Stimulated activated CD4-positive, alpha-beta T cell treated with anti-CD3 and anti-CD28 coated beads, TNF-alpha, amount 100 ng/mL, for 4 hours (primary cell): ENCODE measurements at regions not wholly inside any gene's neighbourhood (a gene's known extent, or its start where the extent isn't known, plus 50 kb on each side); places are given as distances from the start of the nearest gene placed in this dataset.
"Not testable (repeated sequence)": the region's sequence is repeated elsewhere in the genome, so short reads cannot be mapped to it uniquely, and the experiment has no call there.

Experiments
- DNase-seq, 3 experiments: peaks; one replicate each; pipeline ENCODE4 v3.0.0-alpha.2; 2020; ENCODE audit warnings: low read depth in 3 of 3

DNA sequence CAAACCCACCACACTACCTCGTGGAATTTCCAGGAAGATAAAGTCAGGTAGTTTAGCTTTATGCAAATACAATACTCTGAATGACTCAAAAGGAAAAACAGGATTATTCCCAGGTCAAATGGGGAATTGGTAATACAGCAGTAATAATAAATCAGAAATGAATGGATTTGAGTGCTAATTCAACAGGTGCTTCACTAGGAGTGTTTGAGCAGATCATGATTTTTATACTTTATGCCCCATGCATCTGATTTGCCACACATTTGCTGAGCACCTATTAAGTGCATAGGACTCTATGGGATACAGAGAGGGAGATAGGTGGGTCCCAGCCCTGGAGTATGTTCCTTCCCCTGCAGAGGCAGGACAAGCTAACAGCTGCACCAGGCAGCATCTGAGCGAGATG, 381.4 kb upstream of the PODXL start:
- DNase-seq = no peak

DNA sequence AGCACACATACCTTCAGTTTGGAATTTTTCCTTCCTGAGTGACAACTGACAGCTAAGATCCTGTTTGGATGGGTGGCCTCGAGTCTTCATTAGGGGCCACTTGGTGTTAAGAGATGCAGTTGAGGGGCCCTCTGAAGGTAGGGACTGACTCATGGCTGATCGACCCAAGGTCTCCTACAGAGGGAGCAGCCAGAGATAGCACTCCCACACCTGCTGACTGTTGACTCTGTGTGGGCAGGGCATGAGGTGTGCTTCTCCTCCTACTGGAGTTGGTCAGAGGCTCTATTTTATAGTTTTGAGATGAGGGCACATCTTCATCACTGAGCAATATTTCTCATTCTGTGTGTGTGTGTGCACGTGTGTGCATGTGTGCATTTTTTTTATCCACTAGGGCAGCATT, 378.8 kb upstream of the PODXL start:
- no peak for DNase-seq

DNA sequence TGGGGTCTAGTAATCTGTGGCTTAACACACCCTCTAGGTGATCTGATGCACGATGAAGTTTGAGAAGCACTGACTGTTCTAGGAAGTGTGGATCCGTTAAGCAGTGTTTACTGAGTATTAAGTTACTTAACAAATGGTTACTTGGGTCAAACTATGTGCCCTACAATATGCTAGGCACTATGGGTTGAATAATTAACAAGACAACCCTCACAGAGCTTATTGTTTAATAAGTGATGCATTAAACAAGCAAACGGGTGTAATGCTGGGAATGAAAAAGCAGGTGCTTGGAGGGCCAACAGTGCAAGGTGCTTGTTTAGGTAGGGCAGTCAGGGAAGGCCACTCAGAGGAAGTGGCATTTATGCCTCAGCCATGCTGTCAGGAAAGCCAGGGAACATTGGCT, 378.0 kb upstream of the PODXL start:
- DNase-seq = no peak

DNA sequence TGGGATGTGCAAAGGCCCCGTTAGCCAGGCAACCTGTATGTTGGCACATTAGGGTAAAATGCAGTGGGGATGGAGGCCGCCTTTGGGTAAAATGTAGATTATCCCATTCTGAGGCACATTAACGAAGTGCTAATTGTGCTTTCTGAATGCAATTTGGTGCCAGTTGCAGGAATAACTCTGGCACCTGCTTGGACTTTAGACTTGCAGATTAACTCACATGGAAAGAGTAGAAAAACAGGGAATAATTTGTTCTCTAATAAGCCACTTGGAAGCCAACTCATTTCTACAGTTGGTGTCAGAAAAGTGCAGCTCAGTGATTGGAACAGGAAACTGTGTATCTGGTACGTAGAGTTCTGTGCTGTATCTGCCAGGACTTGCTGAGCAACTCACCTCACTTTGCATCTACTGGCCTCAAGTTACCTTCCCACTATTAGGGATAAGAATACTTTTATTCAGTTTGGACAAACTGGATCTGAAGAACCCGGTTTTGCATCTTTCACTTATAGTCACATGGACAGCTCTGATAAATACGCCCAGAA, 377.4 kb upstream of the PODXL start:
- DNase-seq = no peak

DNA sequence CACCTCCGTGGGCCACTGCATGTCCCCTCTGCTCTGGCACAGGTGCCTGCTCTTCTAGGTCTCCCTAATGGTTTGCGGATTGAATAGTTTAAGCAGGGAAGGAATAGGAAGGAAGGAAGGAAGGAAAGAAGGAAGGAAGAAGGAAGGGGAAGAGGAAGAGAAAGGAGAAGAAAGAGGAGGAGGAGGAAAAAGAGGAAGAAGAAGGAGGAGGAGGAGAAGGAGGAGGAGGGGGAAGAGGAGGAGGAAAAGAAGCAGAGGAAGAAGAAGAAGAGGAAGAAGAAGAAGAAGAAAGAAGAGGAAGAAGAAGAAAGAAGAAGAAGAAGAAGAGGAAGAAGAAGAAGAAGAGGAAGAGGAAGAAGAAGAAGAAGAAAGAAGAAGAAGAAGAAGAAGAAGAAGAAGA, 376.8 kb upstream of the PODXL start:
- not testable (repeated sequence) for DNase-seq

DNA sequence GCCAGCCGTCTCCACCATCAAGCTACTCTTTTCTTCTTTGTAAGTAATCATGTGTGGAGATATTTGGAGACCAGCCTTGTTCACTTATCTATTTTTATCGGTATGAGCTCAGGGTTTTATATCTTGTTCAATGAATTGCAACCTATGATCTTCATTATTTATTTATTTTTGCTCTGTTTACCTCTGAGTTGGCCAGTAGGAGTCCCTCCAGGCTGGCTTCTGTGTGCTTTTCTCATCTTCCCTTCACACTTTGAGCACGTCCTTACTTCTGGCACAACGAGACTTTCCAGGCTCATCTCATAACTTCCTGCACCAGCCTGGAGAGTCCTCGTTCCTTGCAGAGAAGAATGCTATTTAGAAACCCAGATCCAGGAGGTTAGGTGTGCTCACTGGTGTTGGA, 375.8 kb upstream of the PODXL start:
- no peak for DNase-seq

DNA sequence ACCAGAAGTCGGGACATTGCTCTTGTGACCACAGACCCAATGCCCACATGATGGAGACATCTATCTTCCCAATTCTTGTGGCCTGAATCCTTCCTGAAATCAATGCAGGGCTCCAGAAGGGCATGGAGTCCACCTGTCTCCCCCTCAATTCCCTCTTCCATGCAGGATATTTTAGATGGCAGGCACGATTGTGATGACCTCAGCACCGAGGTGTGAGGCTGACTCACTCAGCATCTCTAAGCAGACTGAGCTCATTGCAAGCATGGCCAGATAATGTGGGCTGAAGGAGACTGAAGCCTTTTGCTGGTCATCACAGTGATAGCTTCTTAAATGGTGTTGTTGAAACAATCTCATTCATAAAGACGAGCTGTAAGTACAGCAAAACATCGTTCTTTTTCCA, 374.9 kb upstream of the PODXL start:
- no peak for DNase-seq

DNA sequence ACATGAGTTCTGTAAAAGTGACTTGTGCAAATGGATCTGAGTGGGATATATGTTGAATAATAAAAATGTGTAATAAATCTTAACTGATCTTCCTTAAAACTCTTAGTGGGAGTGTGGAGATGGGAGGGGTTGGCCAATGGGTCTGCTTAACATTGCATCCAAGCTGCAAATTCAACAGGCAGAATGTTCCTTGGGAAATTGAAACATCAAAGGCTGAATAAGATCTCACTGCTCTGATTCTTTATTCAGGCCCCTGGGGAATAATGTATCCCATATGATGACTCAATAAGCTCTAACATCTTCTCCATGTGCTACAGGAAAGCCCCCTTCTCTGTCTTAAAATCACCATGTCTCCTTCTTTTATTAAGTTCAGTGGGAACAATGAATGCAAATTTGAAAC, 373.2 kb upstream of the PODXL start:
- DNase-seq = no peak

DNA sequence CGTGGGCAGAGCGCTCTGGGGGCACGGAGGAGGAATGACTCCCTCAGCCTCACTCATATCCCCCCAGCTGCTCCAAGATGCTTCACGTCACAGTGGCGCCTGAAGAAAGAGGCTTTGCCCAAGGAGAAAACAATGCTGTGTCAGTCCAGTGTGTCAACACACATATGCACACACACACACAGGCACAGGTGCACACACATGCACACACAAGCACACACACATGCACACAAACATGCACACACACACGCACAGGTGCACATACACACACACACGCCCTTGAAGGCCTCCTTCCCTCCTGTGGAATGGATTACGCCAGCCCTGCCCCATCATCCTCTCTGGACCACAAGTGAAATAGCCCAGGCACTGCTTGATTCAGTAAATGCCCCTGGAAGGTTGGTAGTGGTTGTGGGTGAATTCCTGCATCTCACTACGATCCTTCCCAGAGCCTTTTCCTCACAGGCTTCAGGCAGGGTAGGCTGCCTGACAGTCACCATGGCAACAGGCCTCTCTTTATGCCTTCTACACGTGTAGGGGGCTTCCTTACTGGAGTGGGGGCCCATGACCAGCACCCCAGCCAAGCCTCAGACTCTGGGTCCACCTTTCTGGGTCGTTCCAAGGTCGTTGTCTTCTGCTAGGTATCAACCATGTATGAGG, 371.5 kb upstream of the PODXL start:
- DNase-seq = no peak

DNA sequence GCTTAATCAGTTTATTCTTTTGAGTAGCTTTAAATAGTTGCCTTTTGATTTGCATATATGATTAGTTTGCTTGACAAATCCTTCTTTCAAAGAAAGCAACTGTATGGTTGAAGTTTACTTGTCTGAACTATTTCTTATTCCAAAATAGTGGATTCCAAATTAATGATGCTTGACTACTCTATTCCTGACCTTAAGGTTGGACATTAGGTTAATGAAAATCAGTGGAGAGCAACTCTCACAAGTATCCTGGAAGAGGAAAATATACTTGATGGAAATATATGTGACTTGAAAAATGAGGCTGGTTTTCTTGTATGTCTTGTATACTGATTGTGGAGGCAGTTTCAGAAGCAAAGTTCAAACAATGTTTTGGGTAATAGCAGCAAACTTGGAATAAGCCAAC, 369.2 kb upstream of the PODXL start:
- DNase-seq = no peak

DNA sequence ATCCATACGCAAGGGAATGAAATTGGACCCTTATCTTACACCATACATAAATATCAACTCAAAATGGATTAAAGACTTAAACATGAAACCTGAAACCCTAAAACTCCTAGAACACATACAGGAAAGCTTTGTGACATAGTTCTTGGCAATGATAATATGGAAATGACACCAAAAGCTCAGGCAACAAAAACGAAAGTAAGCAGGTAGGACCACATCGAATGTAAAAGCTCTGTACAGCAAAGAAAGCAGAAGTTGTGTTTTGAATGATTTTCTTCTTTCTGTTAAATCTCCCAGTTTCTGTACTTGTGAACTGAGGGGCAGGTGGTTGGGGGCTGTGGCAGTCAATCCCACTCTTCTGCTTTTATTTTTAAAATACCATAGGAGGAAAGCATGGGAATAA, 368.4 kb upstream of the PODXL start:
- no peak for DNase-seq

DNA sequence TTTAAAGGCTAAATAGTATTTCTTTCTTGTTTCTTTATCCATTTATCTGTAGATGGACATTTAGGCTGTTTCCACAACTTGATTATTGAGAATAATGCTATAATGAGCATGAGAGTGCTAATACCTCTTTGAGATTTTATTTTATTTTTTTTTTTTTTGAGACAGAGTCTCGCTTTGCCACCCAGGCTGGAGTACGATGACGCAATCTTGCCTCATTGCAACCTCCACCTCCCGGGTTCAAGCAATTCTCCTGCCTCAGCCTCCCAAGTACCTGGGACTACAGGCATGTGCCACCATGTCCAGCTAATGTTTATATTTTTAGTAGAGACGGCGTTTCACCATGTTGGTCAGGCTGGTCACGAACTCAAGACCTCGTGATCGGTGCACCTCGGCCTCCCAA, 366.5 kb upstream of the PODXL start:
- not testable (repeated sequence) for DNase-seq

DNA sequence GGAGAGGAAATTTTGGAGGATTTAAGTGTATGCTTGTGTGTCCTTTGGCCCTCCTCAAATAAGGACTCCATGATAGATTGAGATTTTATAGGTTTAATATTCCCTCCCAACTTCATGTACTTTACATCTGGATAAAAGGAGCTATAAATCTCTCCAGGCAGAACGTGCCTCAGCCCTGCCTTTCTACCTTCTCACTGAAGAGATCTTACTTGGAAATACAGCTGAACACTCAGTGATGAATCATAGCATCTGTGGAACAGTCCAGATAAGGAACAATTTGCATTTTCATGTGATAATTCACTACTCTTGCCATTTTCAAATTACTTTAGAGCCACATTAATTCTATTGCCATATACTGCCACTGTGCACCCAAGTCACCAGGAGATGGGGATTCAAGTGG, 364.6 kb upstream of the PODXL start:
- DNase-seq = no peak

DNA sequence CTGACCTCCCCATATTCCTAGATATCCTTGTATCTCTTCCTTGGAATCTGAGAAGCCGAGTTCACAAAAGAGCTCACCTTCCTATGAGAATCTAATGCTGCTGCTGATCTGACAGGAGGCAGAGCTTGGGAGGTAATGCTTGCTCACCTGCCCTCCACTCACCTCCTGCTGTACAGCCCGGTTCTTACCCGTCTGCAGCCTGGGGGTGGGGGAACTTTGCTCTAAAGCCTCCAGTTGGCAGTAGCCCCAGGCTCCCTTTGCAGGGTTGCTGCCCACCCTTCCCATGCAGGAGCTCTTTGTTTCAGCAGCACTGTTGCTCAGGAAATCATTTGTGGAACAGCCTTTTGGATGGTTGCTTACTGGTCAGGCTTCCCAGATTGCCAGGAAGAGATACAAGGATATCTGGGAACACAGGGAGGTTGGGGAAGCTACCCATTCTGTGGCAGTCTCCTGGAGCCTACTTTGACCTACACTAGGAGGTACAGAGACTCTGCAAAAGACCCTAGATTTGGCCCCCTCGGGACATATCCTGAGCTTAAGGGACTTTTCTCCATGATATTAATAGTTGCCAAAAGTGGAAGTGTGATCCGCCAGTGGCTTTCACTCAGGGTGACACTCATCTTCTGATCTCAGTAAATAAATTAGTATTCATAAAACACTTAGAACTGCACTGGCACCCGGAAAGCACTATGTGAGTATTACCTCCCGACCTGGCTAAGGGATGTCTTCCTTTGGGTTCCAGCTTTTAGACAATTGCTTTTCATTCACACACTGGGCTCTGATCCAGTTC, 363.7 kb upstream of the PODXL start:
- no peak for DNase-seq

DNA sequence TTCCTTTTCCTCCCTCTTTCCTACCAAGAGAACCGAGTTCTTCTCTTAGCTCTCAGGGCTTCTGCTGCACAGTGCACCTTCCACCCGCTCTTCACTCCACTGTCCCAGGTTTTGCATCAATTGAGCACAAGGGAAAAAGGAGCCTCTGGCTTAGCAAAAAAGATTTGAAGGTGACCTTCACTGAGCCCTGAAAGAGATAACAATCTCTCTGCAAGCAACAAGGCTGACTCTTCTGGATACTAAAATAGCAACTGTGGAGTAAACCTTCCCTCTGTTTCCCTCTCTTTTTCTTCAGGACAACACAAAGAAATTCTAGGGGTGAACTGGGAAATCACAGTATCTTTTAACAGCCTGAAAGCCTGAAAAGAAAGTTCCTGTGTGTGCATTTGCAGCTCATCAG, 354.7 kb upstream of the PODXL start:
- DNase-seq = no peak

DNA sequence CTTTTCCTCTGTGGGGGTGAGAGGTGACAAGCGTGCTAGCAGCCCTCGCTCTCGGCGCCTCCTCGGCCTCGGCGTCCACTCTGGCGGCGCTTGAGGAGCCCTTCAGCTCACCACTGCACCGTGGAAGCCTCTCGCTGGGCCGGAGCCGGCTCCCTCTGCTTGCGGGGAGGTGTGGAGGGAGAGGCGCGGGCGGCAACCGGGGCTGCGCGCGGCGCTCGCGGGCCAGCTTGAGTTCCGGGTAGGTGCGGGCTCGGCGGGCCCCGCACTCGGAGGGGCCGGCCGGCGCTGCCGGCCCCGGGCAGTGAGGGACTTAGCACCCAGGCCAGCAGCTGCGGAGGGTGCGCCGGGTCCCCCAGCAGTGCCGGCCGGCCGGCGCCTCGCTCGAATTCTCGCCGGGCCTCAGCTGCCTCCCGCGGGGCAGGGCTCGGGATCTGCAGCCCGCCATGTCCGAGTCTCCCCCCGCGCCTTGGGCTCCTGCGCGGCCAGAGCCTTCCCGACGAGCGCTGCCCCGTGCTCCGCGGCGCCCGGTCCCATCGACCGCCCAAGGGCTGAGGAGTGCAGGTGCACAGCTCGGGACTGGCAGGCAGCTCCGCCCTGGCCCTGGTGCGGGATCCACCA, 352.8 kb upstream of the PODXL start:
- DNase-seq = no peak

DNA sequence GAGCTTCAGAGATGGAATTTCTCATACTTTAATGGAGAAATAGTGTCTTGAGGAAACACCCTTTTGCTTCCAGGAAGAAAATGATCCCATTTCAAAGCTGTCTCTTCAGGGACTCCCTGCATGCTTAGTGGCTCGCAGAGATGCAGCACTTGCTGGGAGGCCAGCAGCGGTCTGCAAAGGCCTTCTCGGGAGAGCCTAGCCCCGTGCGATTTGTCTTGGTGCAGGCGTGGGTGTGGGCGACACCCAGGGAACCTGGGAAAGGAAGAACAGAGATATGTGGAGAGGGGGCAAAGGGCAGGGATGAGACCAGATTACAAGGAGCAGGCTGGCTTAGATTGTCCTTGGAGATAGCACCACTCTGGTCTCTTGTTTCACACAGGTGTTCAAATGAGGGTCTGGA, 352.3 kb upstream of the PODXL start:
- no peak for DNase-seq

DNA sequence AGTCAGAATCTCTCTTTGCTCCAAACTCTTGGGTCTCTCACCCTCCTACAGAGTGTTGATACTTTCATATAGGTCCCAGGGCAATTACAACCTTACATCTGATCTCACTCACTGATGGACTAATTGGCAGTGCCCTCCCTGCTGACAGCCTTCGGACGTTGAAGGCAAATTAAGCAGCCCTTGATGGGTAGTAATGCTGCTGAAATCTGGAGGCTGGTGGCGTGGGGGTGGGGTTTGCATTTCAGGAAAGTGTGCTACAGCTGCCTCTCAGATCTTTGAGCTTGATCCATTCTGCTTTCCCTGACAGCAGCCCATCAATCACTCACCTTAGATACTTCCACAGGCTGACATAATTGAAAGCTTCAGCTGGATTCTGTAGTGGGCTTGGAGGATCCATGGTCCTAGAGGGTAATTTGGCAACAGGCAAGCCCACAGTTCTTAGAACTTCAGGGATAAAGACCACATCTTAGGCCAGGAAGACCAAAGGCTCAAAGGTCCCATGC, 349.1 kb upstream of the PODXL start:
- no peak for DNase-seq

DNA sequence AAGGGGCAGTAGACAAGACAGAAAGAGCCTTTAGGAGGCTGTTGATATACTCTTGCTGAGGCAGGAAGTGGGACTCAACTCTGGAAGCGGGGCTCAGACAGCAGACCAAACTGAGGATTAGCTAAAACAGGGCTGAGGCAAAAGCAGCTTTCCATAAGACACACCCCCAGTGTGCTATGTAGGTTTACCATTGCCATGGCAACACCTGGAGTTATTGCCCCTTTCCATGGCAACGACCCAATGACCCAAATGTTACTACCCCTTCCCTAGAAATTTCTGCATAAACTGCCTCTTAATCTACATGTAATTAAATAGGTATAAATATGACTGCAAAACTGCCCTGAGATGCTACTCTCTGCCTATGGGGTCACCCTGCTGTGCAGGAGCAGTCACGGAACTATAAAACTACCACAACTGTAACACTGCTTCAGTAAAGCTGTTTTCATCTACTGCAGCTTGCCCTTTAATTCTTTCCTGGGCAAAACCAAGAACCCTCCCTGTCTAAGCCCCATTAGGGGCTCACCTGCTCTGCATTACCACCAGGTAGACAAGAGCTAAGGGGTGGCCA, 348.4 kb upstream of the PODXL start:
- DNase-seq = no peak

DNA sequence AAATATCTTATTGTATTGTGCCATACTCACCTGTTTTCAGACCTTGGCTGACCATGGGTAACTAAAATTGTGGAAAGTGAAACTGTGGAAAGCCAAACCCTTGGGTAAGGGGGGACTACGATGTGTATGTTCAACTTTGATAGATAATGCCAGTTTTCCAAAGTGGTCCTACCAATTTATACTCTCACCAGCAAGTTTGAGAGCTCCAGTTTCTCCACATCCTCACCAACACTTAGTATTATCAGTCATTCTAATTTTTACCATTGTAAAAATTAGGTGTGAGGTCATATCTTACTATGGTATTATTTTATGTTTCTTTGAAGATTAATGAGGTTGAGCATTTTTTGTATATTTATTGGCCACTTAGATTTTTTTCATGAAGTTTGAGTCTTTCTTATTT, 346.9 kb upstream of the PODXL start:
- DNase-seq = no peak

DNA sequence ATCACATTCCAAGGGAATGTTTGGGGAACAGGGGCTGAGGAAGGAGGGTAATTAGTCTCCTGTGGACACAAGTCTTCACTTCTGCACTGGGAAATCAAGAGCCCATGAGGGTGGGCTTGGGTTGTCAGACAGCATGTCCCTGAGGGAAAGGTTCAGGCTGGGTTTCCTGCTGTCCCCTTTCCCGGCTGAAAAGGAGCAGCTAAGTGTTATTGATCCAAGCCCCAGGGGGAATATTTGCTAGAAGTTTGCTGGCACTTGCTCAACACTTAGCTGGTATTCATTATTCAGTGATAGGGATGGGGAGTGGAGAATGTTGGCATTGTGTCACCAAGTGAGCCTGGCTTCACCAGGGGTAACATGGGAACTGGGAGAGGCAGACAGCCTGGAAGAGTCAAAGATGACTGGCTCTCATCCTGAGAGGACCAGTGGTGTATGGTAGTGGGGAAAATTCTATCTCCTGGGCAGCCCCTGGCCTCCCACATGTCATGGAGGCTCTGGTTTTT, 344.4 kb upstream of the PODXL start:
- no peak for DNase-seq
